SK-N-SH (cell line): ENCODE measurements at regions not wholly inside any gene's neighbourhood (a gene's known extent, or its start where the extent isn't known, plus 50 kb on each side); places are given as distances from the start of the nearest gene placed in this dataset.

ENCODE experiments used
- CTCF ChIA-PET: fragments of 300-600, 350-600 bp; formaldehyde crosslinking; extraction: SDS; loops from one replicate; lab custom pipeline; 2021; lab: Yijun Ruan, JAX
- POLR2A ChIA-PET: fragments of 350-600 bp; sonication (Branson Sonifier 250); formaldehyde crosslinking; extraction: SDS; loops from one replicate; lab custom pipeline; 2020; ENCODE audit warnings: antibody characterized with exemption, inconsistent platforms; lab: Yijun Ruan, JAX
- DNase-seq: peaks from one replicate; pipeline ENCODE4 v3.0.0; 2012
- H2AFZ ChIP-seq: fragments of 200-600 bp; sonication (generic); 2 replicates; pipeline ENCODE4 v1.8.1; 2016; ENCODE audit warnings: antibody characterized with exemption, mild to moderate bottlenecking, low read depth
- H3F3A ChIP-seq: fragments of 200-600 bp; sonication (generic); replicated peaks from 2 replicates; pipeline ENCODE3; 2016; ENCODE audit warnings: antibody characterized with exemption, mild to moderate bottlenecking; ENCODE audit not compliant: insufficient read depth
- H3K27ac ChIP-seq, 2 experiments: fragments of 200-500 bp in 1 of 2; fragments of 200-600 bp in 1 of 2; sonication (Bioruptor generic) in 1 of 2; sonication (generic), shearing (Covaris generic) in 1 of 2; 2 replicates each; pipeline versions ENCODE4 v1.5.1 to v1.6.1; 2014 to 2016; ENCODE audit warnings: low read depth in 2 of 2, inconsistent platforms in 1 of 2, low read length in 1 of 2, mild to moderate bottlenecking in 1 of 2, mixed read lengths in 1 of 2
- H3K27me3 ChIP-seq: fragments of 200-600 bp; sonication (generic), shearing (Covaris generic); 2 replicates; pipeline ENCODE4 v1.6.1; 2016; ENCODE audit warnings: mixed run types; ENCODE audit not compliant: insufficient read depth
- H3K36me3 ChIP-seq, 2 experiments: fragments of 200-500 bp in 1 of 2; fragments of 200-600 bp in 1 of 2; sonication (Bioruptor generic) in 1 of 2; sonication (generic) in 1 of 2; replicated peaks in 1 of 2; 2 replicates each; pipeline versions ENCODE3 to v1.5.1; 2014 to 2016; ENCODE audit warnings: low read length in 1 of 2, mild to moderate bottlenecking in 1 of 2; ENCODE audit not compliant: insufficient read depth in 2 of 2, control insufficient read depth in 1 of 2
- H3K4me1 ChIP-seq, 2 experiments: fragments of 200-500 bp in 1 of 2; fragments of 200-600 bp in 1 of 2; sonication (Bioruptor generic) in 1 of 2; sonication (generic), shearing (Covaris generic) in 1 of 2; 2 replicates each; pipeline versions ENCODE4 v1.5.1 to v1.6.1; 2014 to 2016; ENCODE audit warnings: low read depth in 1 of 2, low read length in 1 of 2, mixed run types in 1 of 2; ENCODE audit not compliant: insufficient read depth in 2 of 2, control insufficient read depth in 1 of 2
- H3K4me2 ChIP-seq: fragments of 200-600 bp; sonication (generic), shearing (Covaris generic); 2 replicates; pipeline ENCODE4 v1.6.1; 2017; ENCODE audit warnings: mixed run types
- H3K4me3 ChIP-seq, 2 experiments: fragments of 200-500 bp in 1 of 2; fragments of 200-600 bp in 1 of 2; sonication (Bioruptor generic) in 1 of 2; sonication (generic), shearing (Covaris generic) in 1 of 2; 2 replicates each; pipeline versions ENCODE4 v1.5.1 to v1.8.1; 2014 to 2016; ENCODE audit warnings: low read depth in 2 of 2, inconsistent platforms in 1 of 2, low read length in 1 of 2, mild to moderate bottlenecking in 1 of 2, mixed read lengths in 1 of 2, moderate library complexity in 1 of 2
- H3K79me2 ChIP-seq: fragments of 200-600 bp; sonication (generic); 2 replicates; pipeline ENCODE4 v1.8.1; 2017; ENCODE audit warnings: mild to moderate bottlenecking; ENCODE audit not compliant: insufficient read depth
- H3K9ac ChIP-seq: fragments of 200-600 bp; sonication (generic); 2 replicates; pipeline ENCODE4 v1.6.1; 2017; ENCODE audit warnings: mixed run types
- H3K9me2 ChIP-seq: fragments of 200-600 bp; sonication (generic); 2 replicates; pipeline ENCODE4 v1.6.1; 2017; ENCODE audit warnings: mixed run types
- H3K9me3 ChIP-seq: fragments of 200-600 bp; sonication (generic); 2 replicates; pipeline ENCODE4 v1.6.1; 2017; ENCODE audit warnings: mixed run types, mild to moderate bottlenecking, moderate library complexity
- H4K20me1 ChIP-seq: fragments of 200-600 bp; sonication (generic); 2 replicates; pipeline ENCODE4 v1.6.1; 2017; ENCODE audit warnings: mild to moderate bottlenecking, mixed run types; ENCODE audit not compliant: insufficient read depth
- EP300 ChIP-seq, 2 experiments: IDR thresholded peaks; 2 replicates each; pipeline versions ENCODE4 v1.4.0 to v1.6.1; 2012; ENCODE audit warnings: borderline replicate concordance in 1 of 2, low read depth in 1 of 2, low read length in 1 of 2
- FOXJ3 ChIP-seq: sonication (generic); formaldehyde crosslinking; IDR thresholded peaks from 2 replicates; pipeline ENCODE4 v1.5.1; 2020; ENCODE audit warnings: mild to moderate bottlenecking, missing genetic modification reagents
- GABPA ChIP-seq: IDR thresholded peaks from 2 replicates; pipeline ENCODE4 v1.4.0; 2012; ENCODE audit warnings: low read depth, mild to moderate bottlenecking
- GATA2 ChIP-seq: sonication (generic); formaldehyde crosslinking; IDR thresholded peaks from 2 replicates; pipeline ENCODE4 v1.5.0; 2020; ENCODE audit warnings: mild to moderate bottlenecking, missing genetic modification reagents
- MXI1 ChIP-seq: IDR thresholded peaks from 2 replicates; pipeline ENCODE4 v1.6.1; 2012; ENCODE audit warnings: mild to moderate bottlenecking, low read depth, low read length, improper control_type of control experiment
- NFIC ChIP-seq: IDR thresholded peaks from 2 replicates; pipeline ENCODE4 v1.4.0; 2012; ENCODE audit warnings: borderline replicate concordance
- NRF1 ChIP-seq: IDR thresholded peaks from 2 replicates; pipeline ENCODE4 v1.6.1; 2012; ENCODE audit warnings: low read depth, mild to moderate bottlenecking, low read length
- POLR2AphosphoS5 ChIP-seq: IDR thresholded peaks from 2 replicates; pipeline ENCODE4 v1.6.1; 2012; ENCODE audit warnings: low read depth, low read length
- SIN3A ChIP-seq: IDR thresholded peaks from 2 replicates; pipeline ENCODE4 v1.6.1; 2012; ENCODE audit warnings: low read depth, mild to moderate bottlenecking, low read length, moderate library complexity, borderline replicate concordance
- SMC3 ChIP-seq: IDR thresholded peaks from 2 replicates; pipeline ENCODE4 v1.6.1; 2012; ENCODE audit warnings: low read depth, low read length, improper control_type of control experiment
- TEAD4 ChIP-seq: IDR thresholded peaks from 2 replicates; pipeline ENCODE4 v1.4.0; 2012; ENCODE audit warnings: mild to moderate bottlenecking, borderline replicate concordance; ENCODE audit not compliant: insufficient read depth
- WGBS: methylation state at CpG from one replicate; pipeline ENCODE4 v1.1.6; 2017; ENCODE audit warnings: low lambda C conversion rate; 5-methylcytosine and 5-hydroxymethylcytosine counted together
- TF ChIP-seq, protein P1 (sequence below): fragments of 150-350 bp; IDR thresholded peaks from 2 replicates; pipeline ENCODE4 v1.6.1; 2016; ENCODE audit warnings: mild to moderate bottlenecking, low read depth, low read length
- TF ChIP-seq, protein P2 (sequence below): IDR thresholded peaks from 2 replicates; pipeline ENCODE4 v1.6.1; 2012; ENCODE audit warnings: mild to moderate bottlenecking, low read depth, low read length, moderate library complexity
- TF ChIP-seq, protein P3 (sequence below): fragments of 150-350 bp; IDR thresholded peaks from 2 replicates; pipeline ENCODE4 v1.6.1; 2017; ENCODE audit warnings: antibody characterized with exemption, low read length, low read depth, borderline replicate concordance
- TF ChIP-seq, protein P4 (sequence below): IDR thresholded peaks from 2 replicates; pipeline ENCODE4; 2012

DNA sequence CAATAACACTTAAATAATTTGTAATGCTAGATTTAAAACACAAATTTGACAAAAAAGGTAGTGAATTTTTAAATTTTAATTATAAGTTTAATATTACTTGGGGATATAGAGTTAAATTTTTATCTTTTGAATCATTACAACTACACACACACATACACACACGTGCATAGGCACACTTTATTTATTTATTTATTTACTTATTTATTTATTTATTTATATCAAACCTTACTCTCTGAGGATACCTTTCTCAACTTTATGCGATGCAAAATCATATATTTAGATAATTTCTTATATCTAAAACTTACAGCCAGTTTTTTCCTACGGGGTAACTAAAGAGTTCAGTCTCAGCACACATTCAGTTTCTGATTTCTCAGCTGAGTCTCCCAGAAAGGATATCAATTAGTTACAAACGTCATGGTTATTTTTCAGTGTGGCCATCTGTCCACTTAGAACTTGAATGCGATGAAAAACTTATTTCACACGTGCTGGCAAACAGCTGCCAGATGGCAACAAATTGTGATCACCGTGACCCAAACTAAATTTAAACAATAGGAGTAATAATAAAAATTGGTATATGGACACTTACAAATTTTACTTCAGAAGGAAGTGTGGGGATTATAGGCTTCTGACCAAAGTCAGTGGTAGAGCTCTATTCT is 683.1 kb upstream of the PRR20A start:
- WGBS = under 1% methylated on average over 7 of the region's 7 CpGs
- H3K9me3 ChIP-seq = 0 out of 2 replicates have a peak, but pooled peaks cover 5% of the 10 kb centered on the region
- CTCF ChIA-PET = no interaction called here

DNA sequence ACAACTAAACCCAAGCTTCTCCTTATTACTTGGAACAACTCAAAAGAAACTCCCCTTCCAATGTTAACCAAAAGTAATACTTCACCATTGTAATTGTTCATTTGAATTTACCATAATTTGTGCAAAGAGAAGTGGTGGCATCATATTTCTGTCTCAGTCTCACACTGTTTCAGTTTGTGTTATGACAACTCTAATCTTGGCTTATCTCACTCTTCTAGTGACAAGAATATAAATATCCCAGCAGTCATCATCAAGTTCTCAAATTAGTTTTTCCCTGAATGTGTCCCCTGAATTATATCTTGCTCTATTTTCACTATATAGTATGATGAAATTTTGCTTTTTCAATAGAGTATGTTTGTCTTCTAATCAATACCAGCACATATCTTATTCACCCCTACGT is 681.4 kb upstream of the PRR20A start:
- Histone ChIP-seq H3K9ac (no peak overlapping the region), H3K9me2 (no peaks in the 10 kb centered on the region), H3K4me3 (no peak overlapping the region), H3K79me2 (no peaks in the 10 kb centered on the region), H3K36me3 (no peaks in the 10 kb centered on the region), H3K4me2 (no peak overlapping the region), H3F3A (no peaks in the 10 kb centered on the region), H3K27ac (no peak overlapping the region), H3K27me3 (no peaks in the 10 kb centered on the region), H3K4me1 (no peaks in the 10 kb centered on the region), H2AFZ (no peak overlapping the region), H4K20me1 (no peaks in the 10 kb centered on the region), H3K9me3 (0 out of 2 replicates have a peak, but pooled peaks cover 5% of the 10 kb centered on the region)
- 0% methylated on average over 1 of the region's 1 CpG for WGBS
- POLR2A ChIA-PET = no interaction called here
- TF ChIP-seq, protein P1, sequence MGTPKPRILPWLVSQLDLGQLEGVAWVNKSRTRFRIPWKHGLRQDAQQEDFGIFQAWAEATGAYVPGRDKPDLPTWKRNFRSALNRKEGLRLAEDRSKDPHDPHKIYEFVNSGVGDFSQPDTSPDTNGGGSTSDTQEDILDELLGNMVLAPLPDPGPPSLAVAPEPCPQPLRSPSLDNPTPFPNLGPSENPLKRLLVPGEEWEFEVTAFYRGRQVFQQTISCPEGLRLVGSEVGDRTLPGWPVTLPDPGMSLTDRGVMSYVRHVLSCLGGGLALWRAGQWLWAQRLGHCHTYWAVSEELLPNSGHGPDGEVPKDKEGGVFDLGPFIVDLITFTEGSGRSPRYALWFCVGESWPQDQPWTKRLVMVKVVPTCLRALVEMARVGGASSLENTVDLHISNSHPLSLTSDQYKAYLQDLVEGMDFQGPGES = no peak
- TF ChIP-seq SMC3 = no peak
- TF ChIP-seq EP300 (IDR thresholded peaks at IDR 0.05; ENCODE audit: borderline replicate concordance in 1 of 2, low read depth in 1 of 2, low read length in 1 of 2) = no peak
- CTCF ChIA-PET = no interaction called here
- DNase-seq = no peak

More for the DNA sequence above, 683.1 kb upstream of the PRR20A start:
- Histone ChIP-seq H2AFZ (no peak overlapping the region), H3K79me2 (no peaks in the 10 kb centered on the region), H3K4me2 (no peak overlapping the region), H3K27me3 (no peaks in the 10 kb centered on the region), H3K36me3 (no peaks in the 10 kb centered on the region), H3F3A (no peaks in the 10 kb centered on the region), H4K20me1 (no peaks in the 10 kb centered on the region), H3K9ac (no peak overlapping the region), H3K4me3 (no peak overlapping the region), H3K4me1 (no peaks in the 10 kb centered on the region), H3K27ac (no peak overlapping the region), H3K9me2 (no peaks in the 10 kb centered on the region)
- DNase-seq = no peak
- TF ChIP-seq NRF1 = no peak
- POLR2A ChIA-PET = interaction anchor here (0.6 kb wide), 1 partner anchor 35 kb away, joined by 3 read pairs; no protein-coding TSS in a partner anchor

DNA sequence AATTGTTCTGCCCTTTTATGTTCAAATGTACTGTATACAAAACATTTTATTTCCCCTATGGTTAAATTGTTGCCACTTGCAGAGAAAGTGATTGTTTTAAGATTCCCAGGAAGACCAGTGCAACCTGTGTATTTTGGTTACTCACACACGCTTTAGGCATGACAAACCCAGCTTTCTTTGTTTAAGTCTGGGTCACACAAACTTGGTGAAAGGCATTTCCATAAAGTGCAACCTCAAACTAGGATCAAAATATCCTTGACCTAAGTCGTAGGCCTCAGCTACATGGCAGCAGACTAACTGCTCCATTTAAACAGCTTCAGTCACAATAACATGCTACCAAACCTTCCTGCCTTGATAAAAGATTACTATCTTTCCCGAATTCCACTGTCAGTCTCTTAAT is 639.0 kb upstream of the PRR20A start:
- POLR2A ChIA-PET = no interaction called here
- Histone ChIP-seq H2AFZ (no peak overlapping the region), H3K36me3 (no peaks in the 10 kb centered on the region), H3K4me2 (no peak overlapping the region), H3K4me3 (no peak overlapping the region), H3K9ac (no peak overlapping the region), H3K9me2 (no peaks in the 10 kb centered on the region), H3K79me2 (no peaks in the 10 kb centered on the region), H3K27ac (no peak overlapping the region), H3F3A (no peaks in the 10 kb centered on the region), H3K4me1 (no peaks in the 10 kb centered on the region), H4K20me1 (no peaks in the 10 kb centered on the region), H3K27me3 (no peaks in the 10 kb centered on the region), H3K9me3 (no peaks in the 10 kb centered on the region; the same call in 1 of the 2 replicates)
- no peak for DNase-seq
- WGBS = 3% methylated on average over 3 of the region's 3 CpGs
- CTCF ChIA-PET = interaction anchor here (0.7 kb wide), 1 partner anchor 179 kb away, joined by 3 read pairs; no protein-coding TSS in a partner anchor
- TF ChIP-seq, protein P2, sequence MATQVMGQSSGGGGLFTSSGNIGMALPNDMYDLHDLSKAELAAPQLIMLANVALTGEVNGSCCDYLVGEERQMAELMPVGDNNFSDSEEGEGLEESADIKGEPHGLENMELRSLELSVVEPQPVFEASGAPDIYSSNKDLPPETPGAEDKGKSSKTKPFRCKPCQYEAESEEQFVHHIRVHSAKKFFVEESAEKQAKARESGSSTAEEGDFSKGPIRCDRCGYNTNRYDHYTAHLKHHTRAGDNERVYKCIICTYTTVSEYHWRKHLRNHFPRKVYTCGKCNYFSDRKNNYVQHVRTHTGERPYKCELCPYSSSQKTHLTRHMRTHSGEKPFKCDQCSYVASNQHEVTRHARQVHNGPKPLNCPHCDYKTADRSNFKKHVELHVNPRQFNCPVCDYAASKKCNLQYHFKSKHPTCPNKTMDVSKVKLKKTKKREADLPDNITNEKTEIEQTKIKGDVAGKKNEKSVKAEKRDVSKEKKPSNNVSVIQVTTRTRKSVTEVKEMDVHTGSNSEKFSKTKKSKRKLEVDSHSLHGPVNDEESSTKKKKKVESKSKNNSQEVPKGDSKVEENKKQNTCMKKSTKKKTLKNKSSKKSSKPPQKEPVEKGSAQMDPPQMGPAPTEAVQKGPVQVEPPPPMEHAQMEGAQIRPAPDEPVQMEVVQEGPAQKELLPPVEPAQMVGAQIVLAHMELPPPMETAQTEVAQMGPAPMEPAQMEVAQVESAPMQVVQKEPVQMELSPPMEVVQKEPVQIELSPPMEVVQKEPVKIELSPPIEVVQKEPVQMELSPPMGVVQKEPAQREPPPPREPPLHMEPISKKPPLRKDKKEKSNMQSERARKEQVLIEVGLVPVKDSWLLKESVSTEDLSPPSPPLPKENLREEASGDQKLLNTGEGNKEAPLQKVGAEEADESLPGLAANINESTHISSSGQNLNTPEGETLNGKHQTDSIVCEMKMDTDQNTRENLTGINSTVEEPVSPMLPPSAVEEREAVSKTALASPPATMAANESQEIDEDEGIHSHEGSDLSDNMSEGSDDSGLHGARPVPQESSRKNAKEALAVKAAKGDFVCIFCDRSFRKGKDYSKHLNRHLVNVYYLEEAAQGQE = no peak
- TF ChIP-seq FOXJ3 (CRISPR knock-in tag) (no peak), GABPA (no peak), SIN3A (no peak), POLR2AphosphoS5 (no peak), TEAD4 (no peak), MXI1 (no peak), GATA2 (CRISPR knock-in tag) (no peak), NFIC (no peak)
- TF ChIP-seq, protein P3, sequence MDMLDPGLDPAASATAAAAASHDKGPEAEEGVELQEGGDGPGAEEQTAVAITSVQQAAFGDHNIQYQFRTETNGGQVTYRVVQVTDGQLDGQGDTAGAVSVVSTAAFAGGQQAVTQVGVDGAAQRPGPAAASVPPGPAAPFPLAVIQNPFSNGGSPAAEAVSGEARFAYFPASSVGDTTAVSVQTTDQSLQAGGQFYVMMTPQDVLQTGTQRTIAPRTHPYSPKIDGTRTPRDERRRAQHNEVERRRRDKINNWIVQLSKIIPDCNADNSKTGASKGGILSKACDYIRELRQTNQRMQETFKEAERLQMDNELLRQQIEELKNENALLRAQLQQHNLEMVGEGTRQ = no peak
- TF ChIP-seq, protein P4, sequence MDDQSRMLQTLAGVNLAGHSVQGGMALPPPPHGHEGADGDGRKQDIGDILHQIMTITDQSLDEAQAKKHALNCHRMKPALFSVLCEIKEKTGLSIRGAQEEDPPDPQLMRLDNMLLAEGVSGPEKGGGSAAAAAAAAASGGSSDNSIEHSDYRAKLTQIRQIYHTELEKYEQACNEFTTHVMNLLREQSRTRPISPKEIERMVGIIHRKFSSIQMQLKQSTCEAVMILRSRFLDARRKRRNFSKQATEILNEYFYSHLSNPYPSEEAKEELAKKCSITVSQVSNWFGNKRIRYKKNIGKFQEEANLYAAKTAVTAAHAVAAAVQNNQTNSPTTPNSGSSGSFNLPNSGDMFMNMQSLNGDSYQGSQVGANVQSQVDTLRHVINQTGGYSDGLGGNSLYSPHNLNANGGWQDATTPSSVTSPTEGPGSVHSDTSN = no peak
